HG02943 (cell line): ENCODE measurements at regions not wholly inside any gene's neighbourhood (a gene's known extent, or its start where the extent isn't known, plus 50 kb on each side); places are given as distances from the start of the nearest gene placed in this dataset.

Experiments
- ATAC-seq: cut with Tn5 transposase; IDR thresholded peaks from one replicate; pipeline ENCODE4 v1.9.1; 2021; ENCODE audit warnings: mild to moderate bottlenecking, low read depth, moderate library complexity; ENCODE audit not compliant: unreplicated experiment

DNA sequence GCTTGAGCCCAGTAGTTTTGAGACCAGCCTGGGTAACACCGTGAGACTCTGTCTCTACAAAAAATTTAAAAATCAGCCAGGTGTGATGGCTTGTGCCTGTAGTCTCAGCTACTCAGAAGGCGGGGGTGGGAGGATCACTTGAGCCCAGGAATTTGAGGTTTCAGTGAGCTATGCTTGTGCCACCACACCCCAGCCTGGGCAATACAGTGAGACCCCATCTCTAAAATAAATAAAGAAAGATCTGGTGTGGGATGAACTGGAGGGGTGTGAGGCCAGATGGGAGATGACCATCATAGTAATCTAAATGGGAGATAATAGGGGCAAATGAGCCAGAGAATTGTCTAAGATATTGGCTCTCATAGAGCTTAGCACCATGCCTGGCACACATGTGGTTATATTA, 60.1 kb upstream of the TRABD2B start:
- ATAC-seq: no peak

DNA sequence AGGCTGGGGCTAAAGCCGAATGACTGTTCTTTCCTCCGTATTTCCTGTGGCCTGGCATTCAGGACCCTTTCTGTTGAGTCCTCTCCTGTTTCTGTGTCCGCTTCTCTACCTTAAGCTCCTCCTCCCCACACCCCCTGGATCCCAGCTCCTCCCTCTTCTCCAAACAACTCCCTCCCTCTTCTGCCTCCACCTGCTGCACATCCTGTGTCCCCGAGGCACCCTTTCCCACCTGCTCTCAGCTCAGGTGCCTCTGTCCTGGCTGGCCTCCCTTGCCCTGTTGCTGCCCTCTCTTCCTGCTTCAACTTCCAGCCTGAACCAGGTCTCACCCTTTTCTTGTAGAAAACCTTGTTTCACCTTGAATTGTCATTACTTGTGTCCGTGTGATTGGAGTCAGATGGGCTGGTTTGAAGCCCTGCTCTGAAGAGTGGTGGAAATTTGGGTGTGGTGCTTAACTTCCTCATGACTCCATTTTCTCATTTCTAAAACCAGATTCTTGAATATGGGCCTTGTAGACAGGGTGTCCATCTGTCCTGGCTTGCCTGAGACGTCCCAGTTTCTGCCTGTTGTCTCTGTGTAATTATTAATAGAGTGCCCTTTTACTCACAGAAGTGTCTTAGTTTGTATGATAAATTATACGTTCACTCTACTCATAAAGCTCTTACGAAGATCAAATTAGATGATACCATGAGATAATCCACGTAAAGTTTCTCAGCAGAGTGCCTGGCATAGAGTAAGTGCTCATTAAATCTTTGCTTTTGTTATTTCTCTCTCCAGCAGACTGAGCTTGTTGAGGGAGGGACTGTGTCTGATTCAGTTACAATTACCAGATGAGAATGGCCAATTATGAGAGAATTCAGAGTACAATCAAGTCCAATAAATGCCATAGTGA, 58.9 kb upstream of the TRABD2B start:
- ATAC-seq: no peak

DNA sequence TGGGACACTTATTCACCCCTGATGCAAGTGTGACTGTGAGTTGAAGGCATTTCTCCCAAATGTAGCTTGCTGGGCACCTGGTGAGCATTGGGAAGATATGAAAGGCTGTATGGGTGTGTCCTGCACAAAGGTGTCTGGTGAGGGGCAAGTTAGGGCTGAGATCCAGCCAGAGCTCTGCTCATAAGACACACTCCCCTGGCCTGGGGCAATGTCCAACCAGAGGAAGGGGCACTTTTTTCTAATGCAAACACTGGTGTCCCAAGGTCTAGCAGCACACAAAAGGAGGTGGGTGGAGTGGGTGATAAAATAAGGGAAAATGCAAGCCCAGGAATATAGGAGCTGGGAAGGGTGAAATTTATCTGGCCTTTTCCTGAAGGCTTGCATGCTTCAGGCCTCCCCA, 57.0 kb upstream of the TRABD2B start:
- ATAC-seq: no peak

DNA sequence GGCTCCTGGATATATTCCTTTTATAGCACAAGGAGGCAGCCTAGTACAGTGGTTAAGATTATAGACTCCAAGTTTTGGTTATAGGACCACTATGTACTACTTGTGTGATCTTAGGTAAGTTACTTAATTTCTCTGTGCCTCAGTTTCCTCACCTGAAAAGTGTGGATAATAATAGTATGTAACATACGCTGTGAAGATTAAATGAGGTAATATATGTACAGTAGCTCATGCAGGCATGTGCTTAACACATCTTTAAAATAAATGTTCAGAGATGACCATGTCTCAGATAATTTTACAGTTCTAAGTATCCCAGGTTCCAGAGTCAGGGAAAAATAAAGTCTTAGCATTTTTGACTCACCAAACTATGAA, 55.7 kb upstream of the TRABD2B start:
- ATAC-seq: no peak

DNA sequence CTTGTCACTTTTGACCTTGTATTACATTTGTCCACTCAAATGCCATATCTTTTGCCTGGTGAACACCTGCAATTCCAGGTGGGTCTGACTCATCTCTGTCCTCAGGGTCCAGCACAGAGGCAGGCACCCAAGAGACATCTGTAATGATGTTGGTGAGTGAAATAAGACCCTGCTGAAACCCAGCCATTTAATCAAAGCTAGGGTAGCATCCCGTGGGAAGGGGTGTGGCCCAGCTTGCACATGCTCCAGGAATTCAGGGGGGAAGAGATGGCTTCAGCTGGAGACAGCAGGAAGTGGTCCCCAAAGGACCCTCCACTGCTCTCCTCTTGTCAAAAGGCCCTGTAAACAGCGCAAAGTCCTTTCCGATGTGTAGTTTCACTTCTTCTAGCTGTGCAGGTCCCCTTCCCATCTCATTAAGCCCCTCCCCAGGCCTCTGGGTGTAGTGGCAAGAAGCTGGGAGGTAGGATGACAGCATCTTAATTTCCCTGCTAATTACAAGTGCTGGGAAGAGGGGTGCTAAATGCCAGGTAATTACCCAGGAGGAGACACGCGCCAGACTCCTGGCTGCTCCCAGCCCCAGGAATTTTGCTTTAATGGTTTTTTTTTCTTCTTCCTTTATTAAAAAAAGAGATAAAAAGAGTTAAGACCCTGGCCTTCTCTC, 54.4 kb upstream of the TRABD2B start:
- ATAC-seq: no peak

DNA sequence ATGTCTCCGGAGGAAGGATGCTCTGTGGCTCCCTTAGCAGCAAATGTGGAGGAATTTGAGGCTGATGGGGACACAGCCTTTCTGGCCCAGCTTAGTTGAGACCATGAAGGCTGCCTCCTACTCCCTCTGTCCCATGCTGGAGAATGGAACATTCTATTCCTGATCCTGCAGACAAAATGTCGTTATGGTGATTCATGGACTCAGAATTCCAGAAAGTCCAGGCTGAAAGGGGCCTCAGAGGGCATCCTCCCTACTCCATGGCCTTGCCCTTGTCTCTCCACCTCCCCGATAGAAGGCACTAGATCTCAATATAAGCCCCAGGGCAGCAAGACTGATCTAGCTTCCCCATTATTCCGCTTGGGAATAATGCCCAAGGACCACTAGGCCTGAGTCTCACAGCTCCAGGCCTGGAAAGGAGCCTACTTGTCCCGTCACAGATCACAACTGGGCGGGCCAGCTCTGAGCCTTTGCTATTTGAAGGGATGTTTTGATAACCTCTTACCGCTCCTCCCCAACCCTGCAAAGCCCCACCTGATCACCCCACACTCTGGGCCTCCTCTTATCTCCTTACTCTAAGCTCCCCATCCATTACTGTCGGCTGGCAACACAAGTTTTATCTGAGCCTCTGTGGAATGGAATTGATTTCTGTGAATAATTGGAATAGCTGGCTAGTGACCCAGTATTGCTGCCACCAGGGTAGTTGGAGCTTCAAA, 52.8 kb upstream of the TRABD2B start:
- no peak for ATAC-seq

DNA sequence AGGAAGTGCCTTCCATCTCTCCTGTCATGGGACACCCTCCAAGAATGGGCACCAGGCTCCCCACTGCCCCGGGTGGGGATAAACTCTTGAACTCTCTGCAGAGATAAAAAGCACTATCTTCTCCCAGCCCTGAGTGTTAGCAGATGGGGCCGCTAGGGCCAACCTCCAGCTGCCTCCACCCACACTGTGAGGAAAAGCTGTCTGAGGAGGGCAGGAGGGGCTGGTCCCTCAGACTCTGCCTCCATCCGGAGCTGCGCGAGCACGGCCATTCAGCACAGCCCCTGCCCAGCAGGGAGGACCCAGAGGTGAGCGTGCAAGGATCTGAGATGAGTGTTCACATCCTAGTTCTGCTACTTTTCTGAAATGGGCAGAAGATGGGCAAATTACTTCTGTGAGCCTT, 51.8 kb upstream of the TRABD2B start:
- no peak for ATAC-seq

DNA sequence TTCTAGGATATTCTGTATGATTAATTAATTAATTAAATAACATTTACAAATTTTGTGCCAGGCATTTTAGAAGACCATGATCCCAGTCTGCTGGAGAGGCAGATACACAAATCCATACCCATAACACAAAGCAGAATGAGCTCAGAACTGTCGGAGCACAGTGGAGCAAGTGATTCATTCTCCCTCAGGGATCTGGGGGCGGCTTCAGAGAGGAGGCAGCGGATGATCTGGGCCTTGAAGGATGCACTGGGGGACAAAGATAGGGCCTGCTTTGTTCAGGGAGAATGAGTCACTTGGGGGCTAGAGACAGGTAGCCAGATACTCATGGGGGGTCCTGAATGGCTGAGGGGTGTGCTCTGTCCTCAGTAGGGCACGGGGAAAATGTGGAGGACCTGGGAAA, 50.9 kb upstream of the TRABD2B start:
- ATAC-seq: no peak

DNA sequence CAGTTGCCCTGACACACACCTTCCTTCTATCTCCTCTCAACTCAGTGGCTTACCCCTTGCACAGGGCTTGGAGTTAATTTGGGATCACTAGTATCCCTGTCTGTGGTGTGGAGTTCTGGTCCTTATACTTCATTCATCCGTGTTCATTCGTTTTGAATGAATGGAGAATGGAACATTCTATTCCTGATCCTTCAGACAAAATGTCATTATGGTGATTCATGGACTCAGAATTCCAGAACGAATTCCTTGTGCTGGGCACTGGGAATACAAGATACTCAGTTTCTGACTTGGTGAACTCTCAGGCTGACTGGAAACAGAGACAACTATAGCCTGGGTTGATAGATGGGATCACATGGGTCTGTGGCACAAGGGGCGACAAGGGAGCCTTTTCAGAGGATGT, 49.9 kb upstream of the TRABD2B start:
- ATAC-seq: no peak
